ENCODE measurements at regions not wholly inside any gene's neighbourhood (a gene's known extent, or its start where the extent isn't known, plus 50 kb on each side); places are given as distances from the start of the nearest gene placed in this dataset.
"Not testable (repeated sequence)": the region's sequence is repeated elsewhere in the genome, so short reads cannot be mapped to it uniquely, and the experiment has no call there.

GRCh38 chr3:152671446-152672319 is 163.2 kb upstream of the P2RY1 start:
- no peak for DNase-seq

GRCh38 chr3:152672320-152672649 is 162.6 kb upstream of the P2RY1 start:
- DNase-seq: no peak

- no peak for DNase-seq
Measured at GRCh38 chr3:152676810-152677379, 158.0 kb upstream of the P2RY1 start.

- no peak for DNase-seq
Measured at GRCh38 chr3:152677491-152677890, 157.4 kb upstream of the P2RY1 start.

DNA sequence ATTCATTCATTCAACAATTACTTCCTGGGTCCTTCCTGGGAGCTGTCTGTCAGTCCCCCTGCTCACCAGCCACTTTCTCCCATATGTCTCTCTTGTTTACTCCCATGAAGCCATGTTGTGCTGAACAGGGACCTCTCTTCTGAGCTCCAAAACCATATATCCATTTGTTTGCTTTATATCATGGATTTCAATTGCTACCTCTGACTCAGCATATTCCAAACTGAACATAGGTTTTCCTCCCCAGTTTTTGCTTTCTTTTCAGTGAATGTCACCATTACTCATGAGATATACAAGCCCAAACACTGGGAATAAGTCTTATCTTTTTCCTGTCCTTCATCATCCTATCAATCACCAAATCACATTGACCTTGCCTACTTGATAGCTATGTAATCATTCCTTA is 152.5 kb upstream of the P2RY1 start:
- no peak for DNase-seq

GRCh38 chr3:152683521-152683999 is 151.4 kb upstream of the P2RY1 start:
- DNase-seq: no peak

GRCh38 chr3:152684279-152684678 is 150.7 kb upstream of the P2RY1 start:
- no peak for DNase-seq

- no peak for DNase-seq
Measured at GRCh38 chr3:152688313-152688712, 146.6 kb upstream of the P2RY1 start.

GRCh38 chr3:152692326-152692725 is 142.6 kb upstream of the P2RY1 start:
- DNase-seq: not testable (repeated sequence)

GRCh38 chr3:152693521-152694250 is 141.2 kb upstream of the P2RY1 start:
- DNase-seq: not testable (repeated sequence)

DNA sequence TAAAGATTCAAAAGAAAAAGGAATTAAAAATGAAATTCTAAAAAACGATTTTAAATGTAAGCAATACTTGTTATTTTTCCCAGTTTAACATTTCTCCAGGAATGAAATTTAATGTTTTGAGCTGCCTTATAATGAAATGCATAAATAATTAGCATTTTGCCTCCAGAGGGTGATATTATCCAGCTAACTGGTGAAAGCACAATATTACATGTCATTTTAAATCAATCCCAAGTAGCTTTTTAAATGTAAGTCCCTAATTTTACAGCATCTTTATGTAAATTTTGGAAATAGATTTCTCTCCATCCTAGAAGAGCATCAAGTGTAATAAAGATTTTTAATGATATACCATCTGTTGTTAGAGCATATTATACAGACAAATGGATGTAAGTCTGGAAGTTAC is 139.1 kb upstream of the P2RY1 start:
- DNase-seq: no peak

- DNase-seq: no peak
Measured at GRCh38 chr3:152696962-152697361, 138.0 kb upstream of the P2RY1 start.

DNA sequence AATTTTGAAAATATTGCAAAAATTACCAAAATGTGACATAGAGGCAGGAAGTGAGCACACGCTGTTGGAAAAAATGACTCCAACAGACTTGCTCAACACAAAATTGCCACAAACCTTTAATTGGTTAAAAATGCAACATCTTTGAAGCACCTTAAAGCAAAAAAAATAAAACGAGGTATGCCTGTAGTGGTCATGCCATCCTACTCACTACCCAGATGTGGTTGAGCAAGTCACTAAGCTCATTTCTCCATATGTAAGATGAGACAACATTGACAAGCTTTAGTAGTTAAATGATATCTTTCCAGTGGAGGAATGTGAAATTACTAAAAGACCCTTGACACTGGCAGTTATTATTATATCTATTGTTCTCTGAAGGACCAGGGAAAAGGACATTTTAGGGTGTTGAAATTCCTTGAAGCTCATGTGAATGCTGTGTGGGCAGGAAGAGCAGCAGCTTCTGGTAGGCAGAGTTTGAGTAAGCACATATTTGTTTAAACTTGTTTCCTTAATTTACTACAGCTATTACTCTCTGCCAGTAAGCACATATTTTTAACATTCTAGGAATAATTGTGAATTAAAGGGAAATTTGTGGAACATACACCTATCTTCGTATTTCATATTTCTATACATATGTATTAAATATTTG is 131.6 kb upstream of the P2RY1 start:
- no peak for DNase-seq

DNA sequence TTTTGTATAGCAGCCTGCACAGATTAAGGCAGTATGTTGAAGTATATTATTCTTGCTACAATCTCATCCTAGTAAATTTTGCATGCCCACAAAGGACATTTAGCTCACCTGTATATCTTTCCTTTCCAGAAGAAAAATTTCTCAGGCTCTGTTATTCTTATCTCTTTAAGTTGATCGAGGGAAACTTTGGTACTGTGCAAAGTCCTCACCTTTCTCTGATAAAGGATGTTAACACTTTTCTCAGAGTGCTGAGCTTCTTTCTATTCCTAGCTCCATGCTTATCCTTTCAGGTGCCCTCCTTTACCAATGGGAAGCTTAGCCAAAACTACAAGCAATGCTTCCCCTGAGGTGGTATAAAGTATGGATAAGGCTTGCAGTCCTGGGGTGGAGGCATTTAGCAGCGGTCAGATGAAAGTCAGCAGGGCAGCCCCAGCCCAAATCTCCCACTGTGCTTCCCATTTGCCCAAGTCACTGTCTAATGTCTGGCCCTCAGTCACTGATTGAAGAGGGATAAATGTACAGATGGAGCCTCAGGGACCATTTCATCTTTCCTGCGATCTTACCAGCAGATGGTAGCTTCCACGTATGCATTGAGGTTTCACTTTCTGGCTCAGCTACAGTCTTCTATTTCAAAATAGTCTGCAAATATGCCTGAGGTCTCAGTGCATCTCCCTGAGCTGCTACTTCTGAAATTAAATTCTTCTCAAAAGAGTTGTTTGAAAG is 127.8 kb upstream of the P2RY1 start:
- no peak for DNase-seq

DNA sequence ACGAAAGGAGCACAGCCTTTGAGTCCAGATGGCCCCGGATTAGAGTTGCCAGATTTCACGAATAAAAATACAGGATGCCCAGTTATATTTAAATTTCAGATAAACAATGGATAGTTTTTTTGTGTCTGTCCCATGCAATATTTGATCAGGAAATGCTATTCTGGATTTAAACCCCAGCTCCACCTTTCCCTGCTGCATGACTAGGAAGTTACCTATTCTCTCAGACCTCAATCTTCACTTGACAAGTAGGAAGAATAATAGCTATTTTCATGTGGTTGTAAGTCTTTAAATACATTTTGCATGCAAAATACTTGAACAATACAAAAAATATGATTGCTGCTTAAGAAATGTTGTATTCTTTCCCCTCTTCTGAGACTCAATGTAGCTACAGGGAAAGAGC is 125.3 kb upstream of the P2RY1 start:
- no peak for DNase-seq

- DNase-seq: no peak
Measured at GRCh38 chr3:152710549-152710948, 124.4 kb upstream of the P2RY1 start.

DNA sequence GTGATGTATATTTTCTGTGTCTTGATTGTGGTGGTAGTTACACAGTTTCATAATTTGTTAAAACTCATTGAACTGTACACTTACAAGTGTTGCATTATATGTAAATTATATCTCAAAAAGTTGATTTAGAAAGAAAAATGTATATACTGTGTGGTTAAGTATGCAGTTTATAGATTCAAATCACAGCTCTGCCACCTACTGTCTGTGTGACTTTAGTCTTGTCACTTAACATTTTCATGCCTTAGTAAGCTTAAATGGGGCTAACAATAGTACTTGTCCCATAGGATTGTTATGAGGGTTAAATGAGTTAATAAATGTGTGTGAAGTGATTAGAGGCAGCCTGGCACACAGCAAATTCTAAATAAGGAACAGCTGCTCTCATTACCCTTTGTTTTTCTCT is 120.9 kb upstream of the P2RY1 start:
- no peak for DNase-seq

GRCh38 chr3:152714507-152714906 is 120.4 kb upstream of the P2RY1 start:
- DNase-seq: no peak

DNA sequence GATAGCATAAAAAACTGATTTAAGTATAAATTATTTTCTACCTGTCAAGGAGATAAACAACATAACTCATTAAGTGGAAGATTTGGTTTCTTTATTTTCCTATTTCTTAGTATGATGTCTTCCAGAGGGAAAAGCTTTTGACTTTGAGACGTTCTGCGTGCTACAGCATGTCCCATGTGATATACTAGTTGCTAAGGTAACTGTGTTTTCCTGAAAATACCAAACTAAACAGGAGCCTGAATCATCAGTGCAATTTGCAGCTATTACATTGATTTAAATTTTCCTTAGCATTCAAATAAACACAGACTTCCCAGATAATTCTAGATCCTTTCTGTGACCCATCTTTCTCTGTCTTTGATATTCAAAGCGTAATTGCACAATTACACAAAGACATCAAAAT is 117.7 kb upstream of the P2RY1 start:
- DNase-seq: no peak

- DNase-seq: no peak
Measured at GRCh38 chr3:152718810-152719209, 116.1 kb upstream of the P2RY1 start.

DNA sequence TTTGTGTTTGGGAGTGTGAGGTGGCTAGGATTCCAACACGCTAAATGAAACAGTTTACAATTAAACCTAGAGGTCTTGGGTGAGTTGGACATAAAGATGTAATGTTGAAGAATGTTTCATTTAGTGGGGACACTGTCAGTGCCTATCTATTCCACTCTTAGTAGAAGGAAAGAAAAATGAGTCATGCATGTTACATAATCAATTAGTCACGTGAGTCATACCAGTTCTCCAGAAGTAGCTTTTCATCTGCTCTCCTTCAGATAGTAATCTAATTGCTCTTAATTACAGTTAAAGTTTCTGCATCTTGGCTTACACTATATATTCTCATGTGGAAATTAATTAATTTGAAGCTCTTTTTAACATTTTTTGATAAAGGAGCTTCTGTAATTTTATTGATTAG is 115.7 kb upstream of the P2RY1 start:
- no peak for DNase-seq

DNA sequence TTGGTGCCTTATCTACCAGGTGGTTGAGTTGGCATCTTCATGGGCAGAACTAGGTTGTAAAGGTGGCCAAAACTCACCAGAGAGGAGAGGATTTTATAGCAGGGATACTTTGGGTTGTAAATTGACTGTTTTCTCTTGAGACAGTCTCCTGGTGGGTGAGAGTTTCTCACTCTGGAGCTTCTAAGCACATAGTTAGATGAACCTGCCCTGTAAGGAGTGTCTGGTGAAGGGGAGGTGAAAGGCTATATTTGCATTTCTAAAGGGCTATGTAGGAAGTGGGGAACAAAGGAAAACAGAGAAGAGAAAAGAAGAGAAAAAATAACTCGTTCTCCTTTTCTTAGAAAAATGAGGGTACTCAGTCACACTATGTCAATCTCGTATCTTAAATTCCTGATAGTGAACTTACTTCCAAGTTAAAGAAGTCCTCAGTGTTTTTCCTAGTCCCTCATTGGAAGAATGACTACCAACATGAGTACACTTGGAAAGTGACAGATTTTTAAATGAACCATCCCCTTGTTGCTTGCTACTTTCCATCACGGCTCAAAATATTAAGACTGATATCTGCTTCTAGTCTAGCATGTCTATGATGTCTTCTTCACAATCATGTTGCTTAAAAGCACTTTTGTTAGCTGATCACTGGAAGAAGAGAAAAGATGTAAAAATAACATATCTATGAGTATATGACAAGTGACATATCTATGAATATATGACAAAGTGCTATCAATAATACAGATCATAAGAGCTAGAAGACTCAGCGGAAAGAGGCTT is 113.8 kb upstream of the P2RY1 start:
- no peak for DNase-seq
